NT2/D1 (cell line): ENCODE measurements at regions not wholly inside any gene's neighbourhood (a gene's known extent, or its start where the extent isn't known, plus 50 kb on each side); places are given as distances from the start of the nearest gene placed in this dataset.
"Not testable (repeated sequence)": the region's sequence is repeated elsewhere in the genome, so short reads cannot be mapped to it uniquely, and the experiment has no call there.

Experiments used
- DNase-seq: peaks from one replicate; pipeline ENCODE4 v3.0.0-alpha.2; 2011; ENCODE audit warnings: low read depth, low spot score
- H3K27me3 ChIP-seq: 2 replicates; pipeline ENCODE4 v1.6.0; 2011; ENCODE audit warnings: mild to moderate bottlenecking; ENCODE audit not compliant: insufficient read length, insufficient read depth
- H3K36me3 ChIP-seq: 2 replicates; pipeline ENCODE4 v1.6.1; 2011; ENCODE audit warnings: mild to moderate bottlenecking, low read length, mixed read lengths; ENCODE audit not compliant: insufficient read depth, insufficient read length
- H3K4me1 ChIP-seq: 2 replicates; pipeline ENCODE4 v1.5.1; 2011; ENCODE audit not compliant: insufficient read depth, insufficient read length
- H3K4me3 ChIP-seq: 2 replicates; pipeline ENCODE4 v1.5.1; 2011; ENCODE audit warnings: low read depth; ENCODE audit not compliant: insufficient read length
- H3K9ac ChIP-seq: 2 replicates; pipeline ENCODE4 v1.6.0; 2011; ENCODE audit warnings: low read depth; ENCODE audit not compliant: insufficient read length
- H3K9me3 ChIP-seq: 2 replicates; pipeline ENCODE4 v1.5.1; 2011; ENCODE audit warnings: mild to moderate bottlenecking, low read length; ENCODE audit not compliant: insufficient read depth
- SUZ12 ChIP-seq: IDR thresholded peaks from 2 replicates; pipeline ENCODE4 v1.6.1; 2011; ENCODE audit not compliant: insufficient read length, insufficient read depth; ENCODE audit errors: extremely low read depth
- YY1 ChIP-seq: IDR thresholded peaks from 2 replicates; pipeline ENCODE4 v1.6.1; 2011; ENCODE audit not compliant: insufficient read length, insufficient read depth
- ZNF274 ChIP-seq: IDR thresholded peaks from 2 replicates; pipeline ENCODE4 v1.6.1; 2011; ENCODE audit warnings: mild to moderate bottlenecking, low read depth, low read length

DNA sequence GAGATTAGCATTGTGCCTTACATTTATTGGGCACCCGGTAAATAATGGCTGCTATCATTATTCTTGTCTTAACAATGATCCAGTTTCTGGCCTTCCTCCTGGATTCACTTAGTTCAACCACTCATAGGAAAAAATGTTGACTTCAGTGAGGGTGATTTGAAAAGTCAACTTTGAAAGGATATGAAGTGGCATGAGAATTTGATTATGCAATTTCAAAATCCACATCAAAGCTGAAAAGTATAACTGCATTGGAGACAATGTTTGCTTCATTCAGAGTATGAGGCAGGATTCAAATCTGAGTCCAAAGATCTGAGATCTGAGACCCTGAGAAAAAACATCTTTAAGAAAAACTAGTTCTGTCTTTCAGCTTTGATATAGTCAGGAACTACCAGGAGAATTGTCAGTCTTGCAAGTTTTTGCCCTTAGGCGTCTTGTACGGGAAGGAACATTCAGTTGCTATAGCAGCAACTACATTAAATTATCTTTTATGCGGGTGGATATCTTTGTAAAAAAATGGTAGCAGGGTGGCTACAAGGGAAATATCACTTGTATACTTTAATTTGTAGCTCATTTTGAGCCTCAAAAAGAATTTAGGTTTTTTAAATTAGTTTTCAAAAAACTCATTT is 587.5 kb upstream of the LCORL start:
- TF ChIP-seq YY1, result no peak
- no peak for TF ChIP-seq ZNF274
- TF ChIP-seq SUZ12, result no peak
- H3K4me3 ChIP-seq, result no peak overlapping the region
- no peaks in the 10 kb centered on the region for H3K36me3 ChIP-seq
- no peaks in the 10 kb centered on the region for H3K4me1 ChIP-seq
- H3K9me3 ChIP-seq, result no peaks in the 10 kb centered on the region
- H3K27me3 ChIP-seq, result no peaks in the 10 kb centered on the region
- H3K9ac ChIP-seq, result no peak overlapping the region
- no peak for DNase-seq

DNA sequence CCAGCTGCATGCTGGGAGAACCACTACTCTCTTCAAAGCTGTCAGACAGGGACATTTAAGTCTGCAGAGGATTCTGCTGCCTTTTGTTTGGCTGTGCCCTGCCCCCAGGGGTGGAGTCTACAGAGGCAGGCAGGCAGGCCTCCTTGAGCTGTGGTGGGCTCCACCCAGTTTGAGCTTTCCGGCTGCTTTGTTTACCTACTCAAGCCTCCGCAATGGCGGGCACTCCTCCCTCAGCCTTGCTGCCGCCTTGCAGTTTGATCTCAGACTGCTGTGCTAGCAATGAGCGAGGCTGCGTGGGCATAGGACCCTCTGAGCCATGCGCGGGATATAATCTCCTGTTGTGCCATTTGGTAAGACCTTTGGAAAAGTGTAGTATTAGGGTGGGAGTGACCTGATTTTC is 581.1 kb upstream of the LCORL start:
- H3K9me3 ChIP-seq, H3K27me3 ChIP-seq, H3K4me1 ChIP-seq, DNase-seq, H3K4me3 ChIP-seq, H3K9ac ChIP-seq, H3K36me3 ChIP-seq: not testable (repeated sequence)

DNA sequence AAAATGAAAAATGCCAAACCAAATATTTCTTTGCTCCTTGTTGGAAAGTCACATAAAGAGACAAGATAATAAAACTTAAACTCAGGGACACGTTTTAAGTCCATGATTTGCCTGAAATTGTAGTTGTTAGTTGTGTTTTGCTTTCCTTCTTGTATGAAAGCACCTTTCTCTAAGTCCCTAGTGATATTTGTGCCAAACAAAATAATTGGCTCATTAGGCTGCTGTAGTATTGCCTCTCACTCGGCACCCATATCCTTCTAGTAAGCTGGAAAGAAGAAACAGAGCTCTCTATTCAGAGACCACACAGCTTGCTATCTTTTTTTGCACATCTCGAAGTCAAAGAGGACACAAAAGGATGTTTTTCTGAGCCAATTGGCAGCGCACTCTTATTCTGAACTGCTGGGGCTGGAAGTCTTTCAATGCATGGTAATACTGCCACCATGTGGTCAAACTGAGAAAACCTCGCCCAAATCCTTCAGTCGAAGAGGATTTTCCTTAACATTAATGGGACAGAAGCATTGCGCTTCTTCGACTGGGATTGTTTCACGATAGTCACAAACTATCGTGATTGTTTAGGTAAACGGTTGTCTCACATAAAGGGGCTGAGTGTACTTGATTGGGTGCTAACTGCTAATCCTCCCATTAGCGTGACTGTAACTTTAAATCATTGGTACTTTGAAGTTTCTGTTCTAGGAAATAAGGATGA is 571.9 kb upstream of the LCORL start:
- H3K9me3 ChIP-seq, result no peaks in the 10 kb centered on the region
- no peak for TF ChIP-seq YY1
- TF ChIP-seq ZNF274, result no peak
- no peak for TF ChIP-seq SUZ12
- no peaks in the 10 kb centered on the region for H3K27me3 ChIP-seq
- peak overlapping the region; percentile 33 for H3K9ac ChIP-seq
- H3K36me3 ChIP-seq, result no peaks in the 10 kb centered on the region
- H3K4me3 ChIP-seq, result no peak overlapping the region
- H3K4me1 ChIP-seq, result no peaks in the 10 kb centered on the region
- DNase-seq, result peak; percentile 81

DNA sequence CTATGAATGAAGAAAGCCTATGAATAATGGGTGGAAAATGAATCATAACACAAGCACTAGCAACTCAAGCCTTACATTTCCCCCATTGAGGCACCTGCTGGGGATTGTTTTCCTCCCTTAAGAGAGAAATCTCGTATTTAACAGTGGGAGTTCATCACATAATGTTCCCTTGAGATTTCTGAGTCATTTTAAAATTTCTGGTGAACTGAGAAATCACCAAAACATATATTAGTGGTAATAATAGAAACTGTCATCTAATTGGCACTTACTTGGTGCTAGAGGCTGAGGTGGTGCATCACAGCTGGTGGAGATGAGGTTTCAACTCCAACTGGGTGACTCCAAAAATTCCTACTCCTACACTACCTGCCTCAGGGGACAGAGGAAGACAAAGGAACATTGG is 561.3 kb upstream of the LCORL start:
- no peaks in the 10 kb centered on the region for H3K4me1 ChIP-seq
- no peak overlapping the region for H3K9ac ChIP-seq
- H3K9me3 ChIP-seq, result no peaks in the 10 kb centered on the region
- H3K4me3 ChIP-seq, result no peak overlapping the region
- H3K27me3 ChIP-seq, result no peaks in the 10 kb centered on the region
- no peak for DNase-seq
- TF ChIP-seq YY1, result no peak
- TF ChIP-seq SUZ12, result no peak
- no peak for TF ChIP-seq ZNF274
- H3K36me3 ChIP-seq, result no peaks in the 10 kb centered on the region

DNA sequence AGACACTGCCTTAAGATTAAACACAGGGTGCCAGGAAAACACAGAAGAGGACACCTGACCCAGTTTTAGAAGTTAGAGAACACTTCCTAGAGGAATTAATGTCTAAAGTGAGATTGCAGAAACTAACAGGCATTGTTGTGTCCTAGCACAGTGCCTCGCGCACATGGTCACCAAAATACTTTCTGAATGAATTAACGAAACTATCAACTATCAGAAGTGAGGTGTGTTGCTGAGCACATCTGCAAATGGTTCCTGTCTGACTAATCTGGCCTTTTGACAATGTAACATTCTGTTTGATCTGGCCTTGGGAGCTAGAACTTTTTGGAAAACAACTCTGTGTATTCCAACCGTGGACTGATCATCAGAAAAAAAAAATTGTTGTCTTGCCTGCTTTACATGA is 556.8 kb upstream of the LCORL start:
- Histone ChIP-seq H3K36me3 (no peaks in the 10 kb centered on the region), H3K9me3 (no peaks in the 10 kb centered on the region), H3K4me1 (no peaks in the 10 kb centered on the region), H3K27me3 (no peaks in the 10 kb centered on the region), H3K4me3 (no peak overlapping the region), H3K9ac (no peak overlapping the region)
- DNase-seq, result no peak
- TF ChIP-seq ZNF274 (no peak), SUZ12 (no peak), YY1 (no peak)

DNA sequence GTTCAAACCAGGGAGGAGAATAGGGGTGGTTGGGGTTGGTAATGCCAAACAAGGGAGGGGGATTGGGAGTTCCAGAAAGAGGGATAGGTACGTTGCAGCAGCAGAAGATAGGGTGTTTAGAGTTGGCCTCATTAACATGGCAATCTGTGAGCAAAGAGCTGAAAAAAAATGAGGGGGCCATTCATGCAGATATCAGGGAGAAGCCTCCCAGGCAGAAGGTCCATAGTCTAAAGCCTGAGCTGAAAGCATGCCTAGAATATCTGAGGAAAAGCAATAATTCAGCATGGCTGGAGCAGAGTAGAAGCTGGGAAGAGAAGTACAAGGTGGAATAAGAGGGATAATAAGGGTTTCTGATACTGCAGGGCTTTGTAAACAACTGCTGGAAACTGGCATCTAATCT is 550.9 kb upstream of the LCORL start:
- no peaks in the 10 kb centered on the region for H3K4me1 ChIP-seq
- no peak overlapping the region for H3K9ac ChIP-seq
- H3K4me3 ChIP-seq, result no peak overlapping the region
- H3K9me3 ChIP-seq, result no peaks in the 10 kb centered on the region
- no peak for DNase-seq
- TF ChIP-seq ZNF274, result no peak
- no peak for TF ChIP-seq SUZ12
- TF ChIP-seq YY1, result no peak
- H3K27me3 ChIP-seq, result no peaks in the 10 kb centered on the region
- no peaks in the 10 kb centered on the region for H3K36me3 ChIP-seq

DNA sequence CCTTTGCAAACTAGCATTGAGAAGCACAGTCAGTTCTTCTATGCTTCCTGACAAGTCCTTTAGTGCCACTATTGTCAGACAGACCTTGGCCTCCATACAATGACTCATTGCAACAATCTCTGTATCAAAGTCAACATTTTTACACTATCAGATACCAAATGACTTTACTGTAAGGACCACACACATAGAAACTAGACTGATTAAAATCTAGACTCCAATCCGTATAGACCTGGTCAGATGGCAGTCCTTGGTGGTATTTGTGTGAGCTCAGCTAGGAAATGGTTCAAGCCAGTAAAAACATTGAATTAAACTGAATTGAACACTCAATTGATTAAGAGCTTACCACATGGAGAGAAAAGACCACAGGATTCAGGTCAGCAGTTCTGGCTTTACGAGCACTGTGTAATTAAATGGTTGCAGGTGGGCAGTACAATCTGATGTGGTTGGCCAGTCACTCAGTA is 549.8 kb upstream of the LCORL start:
- no peak overlapping the region for H3K4me3 ChIP-seq
- no peaks in the 10 kb centered on the region for H3K4me1 ChIP-seq
- H3K9me3 ChIP-seq, result no peaks in the 10 kb centered on the region
- no peak for DNase-seq
- TF ChIP-seq YY1, result no peak
- TF ChIP-seq ZNF274, result no peak
- no peak for TF ChIP-seq SUZ12
- H3K27me3 ChIP-seq, result no peaks in the 10 kb centered on the region
- H3K9ac ChIP-seq, result no peak overlapping the region
- no peaks in the 10 kb centered on the region for H3K36me3 ChIP-seq
